ENCODE measurements at regions not wholly inside any gene's neighbourhood (a gene's known extent, or its start where the extent isn't known, plus 50 kb on each side); places are given as distances from the start of the nearest gene placed in this dataset.

- H3K9ac ChIP-seq (ENCODE audit: low read length): no peak overlapping the region
- no peak overlapping the region for H3K27ac ChIP-seq (ENCODE audit: low read depth, low read length)
- no peaks in the 10 kb centered on the region for H3K4me1 ChIP-seq (ENCODE audit: control insufficient read depth, insufficient read depth, low read length)
- H3K27me3 ChIP-seq (ENCODE audit: control insufficient read depth, insufficient read depth, low read length): no peaks in the 10 kb centered on the region
- H3K4me3 ChIP-seq (ENCODE audit: low read depth, low read length): no peak overlapping the region
- no peaks in the 10 kb centered on the region for H3K9me3 ChIP-seq (ENCODE audit: control insufficient read depth, insufficient read depth, low read depth, low read length)
- H3K36me3 ChIP-seq (ENCODE audit: control insufficient read depth, insufficient read depth, low read length): no peaks in the 10 kb centered on the region
Measured at GRCh38 chr21:15183813-15184257, 119.0 kb upstream of the NRIP1 start.

DNA sequence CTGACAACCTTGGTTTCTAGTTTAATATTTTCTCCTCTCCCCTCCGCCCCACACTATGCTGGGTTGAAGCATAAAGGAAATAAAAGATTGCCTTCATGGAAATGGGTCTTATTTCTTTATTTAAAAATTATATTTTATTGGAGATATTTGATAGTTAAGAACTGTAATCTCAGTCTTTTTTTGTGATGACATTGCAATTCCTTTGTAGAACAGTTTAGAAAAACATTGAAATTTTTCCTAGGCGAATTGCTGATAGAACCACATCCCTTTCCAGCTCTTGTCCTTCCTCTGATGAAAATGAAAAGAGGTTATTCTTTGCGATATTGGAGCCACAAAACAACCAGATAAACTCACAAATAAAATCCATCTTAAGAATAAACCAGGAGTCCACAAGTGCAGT lies 125.6 kb upstream of the NRIP1 start:
- no peaks in the 10 kb centered on the region for H3K4me1 ChIP-seq (ENCODE audit: control insufficient read depth, insufficient read depth, low read length)
- H3K27me3 ChIP-seq (ENCODE audit: control insufficient read depth, insufficient read depth, low read length): no peaks in the 10 kb centered on the region
- H3K36me3 ChIP-seq (ENCODE audit: control insufficient read depth, insufficient read depth, low read length): no peaks in the 10 kb centered on the region
- no peak overlapping the region for H3K27ac ChIP-seq (ENCODE audit: low read depth, low read length)
- H3K4me3 ChIP-seq (ENCODE audit: low read depth, low read length): no peak overlapping the region
- H3K9me3 ChIP-seq (ENCODE audit: control insufficient read depth, insufficient read depth, low read depth, low read length): no peaks in the 10 kb centered on the region
- no peak overlapping the region for H3K9ac ChIP-seq (ENCODE audit: low read length)

DNA sequence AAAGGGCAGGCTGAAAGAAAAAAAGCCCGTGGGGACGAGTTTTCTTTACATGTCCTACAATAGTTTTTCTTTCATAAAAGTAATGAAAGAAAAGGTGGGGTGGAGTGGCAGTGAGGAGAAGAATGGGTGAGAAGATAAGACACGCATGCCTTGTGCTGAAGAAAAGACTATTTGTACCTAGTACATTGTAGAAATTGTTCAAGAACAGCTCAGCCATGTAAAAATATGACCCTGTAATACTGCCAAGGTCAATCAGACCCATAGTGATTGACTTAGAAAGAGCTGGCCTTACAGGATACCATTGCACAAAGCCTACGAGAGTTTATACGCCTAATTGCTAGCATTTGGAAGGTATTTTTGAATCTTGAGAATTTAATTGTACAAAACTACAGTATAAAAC lies 126.0 kb upstream of the NRIP1 start:
- no peaks in the 10 kb centered on the region for H3K27me3 ChIP-seq (ENCODE audit: control insufficient read depth, insufficient read depth, low read length)
- no peaks in the 10 kb centered on the region for H3K4me1 ChIP-seq (ENCODE audit: control insufficient read depth, insufficient read depth, low read length)
- H3K4me3 ChIP-seq (ENCODE audit: low read depth, low read length): no peak overlapping the region
- no peaks in the 10 kb centered on the region for H3K9me3 ChIP-seq (ENCODE audit: control insufficient read depth, insufficient read depth, low read depth, low read length)
- H3K36me3 ChIP-seq (ENCODE audit: control insufficient read depth, insufficient read depth, low read length): no peaks in the 10 kb centered on the region
- H3K9ac ChIP-seq (ENCODE audit: low read length): no peak overlapping the region
- no peak overlapping the region for H3K27ac ChIP-seq (ENCODE audit: low read depth, low read length)

DNA sequence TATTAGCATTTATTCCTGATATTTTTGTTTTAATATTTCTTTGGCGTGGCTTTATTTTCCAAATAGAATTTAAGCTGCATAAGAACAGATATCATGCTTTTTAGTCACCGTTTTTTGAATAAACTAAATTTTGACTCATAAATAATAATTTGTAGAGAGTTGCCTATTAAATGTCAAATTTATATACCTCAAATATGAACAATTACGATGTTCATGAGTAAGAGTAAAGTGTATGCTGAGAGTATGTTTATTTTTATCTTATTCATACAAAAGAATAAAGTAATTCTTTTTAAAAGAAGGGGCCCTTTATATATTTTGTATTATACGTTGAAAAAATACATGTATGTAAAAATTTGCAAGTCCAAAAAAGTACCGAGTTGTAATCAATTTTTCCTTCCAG lies 126.5 kb upstream of the NRIP1 start:
- Histone ChIP-seq H3K9ac (ENCODE audit: low read length) (no peak overlapping the region), H3K4me3 (ENCODE audit: low read depth, low read length) (no peak overlapping the region), H3K27me3 (ENCODE audit: control insufficient read depth, insufficient read depth, low read length) (no peaks in the 10 kb centered on the region), H3K27ac (ENCODE audit: low read depth, low read length) (no peak overlapping the region), H3K4me1 (ENCODE audit: control insufficient read depth, insufficient read depth, low read length) (no peaks in the 10 kb centered on the region), H3K36me3 (ENCODE audit: control insufficient read depth, insufficient read depth, low read length) (no peaks in the 10 kb centered on the region), H3K9me3 (ENCODE audit: control insufficient read depth, insufficient read depth, low read depth, low read length) (no peaks in the 10 kb centered on the region)

DNA sequence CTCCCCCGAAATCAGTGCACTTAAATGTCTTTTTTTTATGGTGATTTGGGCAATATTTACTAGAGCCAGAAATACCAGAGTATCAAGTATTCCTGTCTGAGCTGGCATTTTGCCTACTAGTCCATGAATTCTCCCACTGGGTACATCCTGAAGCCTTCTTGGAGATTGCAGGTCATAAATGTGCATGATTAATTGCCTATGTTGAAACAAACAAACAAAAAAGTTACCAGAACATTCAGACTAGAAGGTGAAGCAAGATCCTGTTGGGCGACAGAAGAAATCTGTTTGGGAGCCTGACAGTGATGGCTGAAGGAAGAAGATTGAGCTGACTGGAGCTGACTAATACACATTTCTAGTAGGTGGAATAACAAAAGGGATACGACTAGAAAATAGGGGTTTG lies 127.4 kb upstream of the NRIP1 start:
- no peaks in the 10 kb centered on the region for H3K4me1 ChIP-seq (ENCODE audit: control insufficient read depth, insufficient read depth, low read length)
- no peaks in the 10 kb centered on the region for H3K9me3 ChIP-seq (ENCODE audit: control insufficient read depth, insufficient read depth, low read depth, low read length)
- no peaks in the 10 kb centered on the region for H3K36me3 ChIP-seq (ENCODE audit: control insufficient read depth, insufficient read depth, low read length)
- no peak overlapping the region for H3K9ac ChIP-seq (ENCODE audit: low read length)
- H3K27me3 ChIP-seq (ENCODE audit: control insufficient read depth, insufficient read depth, low read length): no peaks in the 10 kb centered on the region
- H3K4me3 ChIP-seq (ENCODE audit: low read depth, low read length): no peak overlapping the region
- H3K27ac ChIP-seq (ENCODE audit: low read depth, low read length): no peak overlapping the region

GRCh38 chr21:15193937-15194336 lies 129.1 kb upstream of the NRIP1 start:
- H3K4me3 ChIP-seq (ENCODE audit: low read depth, low read length): no peak overlapping the region
- no peaks in the 10 kb centered on the region for H3K36me3 ChIP-seq (ENCODE audit: control insufficient read depth, insufficient read depth, low read length)
- H3K9ac ChIP-seq (ENCODE audit: low read length): no peak overlapping the region
- no peaks in the 10 kb centered on the region for H3K9me3 ChIP-seq (ENCODE audit: control insufficient read depth, insufficient read depth, low read depth, low read length)
- no peaks in the 10 kb centered on the region for H3K27me3 ChIP-seq (ENCODE audit: control insufficient read depth, insufficient read depth, low read length)
- no peaks in the 10 kb centered on the region for H3K4me1 ChIP-seq (ENCODE audit: control insufficient read depth, insufficient read depth, low read length)
- no peak overlapping the region for H3K27ac ChIP-seq (ENCODE audit: low read depth, low read length)

GRCh38 chr21:15195104-15195503 lies 130.3 kb upstream of the NRIP1 start:
- H3K4me1 ChIP-seq (ENCODE audit: control insufficient read depth, insufficient read depth, low read length): peaks cover 9% of the 10 kb centered on the region
- H3K4me3 ChIP-seq (ENCODE audit: low read depth, low read length): no peak overlapping the region
- H3K9me3 ChIP-seq (ENCODE audit: control insufficient read depth, insufficient read depth, low read depth, low read length): no peaks in the 10 kb centered on the region
- no peak overlapping the region for H3K9ac ChIP-seq (ENCODE audit: low read length)
- no peak overlapping the region for H3K27ac ChIP-seq (ENCODE audit: low read depth, low read length)
- no peaks in the 10 kb centered on the region for H3K27me3 ChIP-seq (ENCODE audit: control insufficient read depth, insufficient read depth, low read length)
- no peaks in the 10 kb centered on the region for H3K36me3 ChIP-seq (ENCODE audit: control insufficient read depth, insufficient read depth, low read length)

GRCh38 chr21:15195768-15196167 lies 131.0 kb upstream of the NRIP1 start:
- H3K27ac ChIP-seq (ENCODE audit: low read depth, low read length): no peak overlapping the region
- H3K9ac ChIP-seq (ENCODE audit: low read length): no peak overlapping the region
- H3K4me1 ChIP-seq (ENCODE audit: control insufficient read depth, insufficient read depth, low read length): peaks cover 9% of the 10 kb centered on the region
- no peaks in the 10 kb centered on the region for H3K27me3 ChIP-seq (ENCODE audit: control insufficient read depth, insufficient read depth, low read length)
- H3K36me3 ChIP-seq (ENCODE audit: control insufficient read depth, insufficient read depth, low read length): no peaks in the 10 kb centered on the region
- H3K4me3 ChIP-seq (ENCODE audit: low read depth, low read length): no peak overlapping the region
- no peaks in the 10 kb centered on the region for H3K9me3 ChIP-seq (ENCODE audit: control insufficient read depth, insufficient read depth, low read depth, low read length)

DNA sequence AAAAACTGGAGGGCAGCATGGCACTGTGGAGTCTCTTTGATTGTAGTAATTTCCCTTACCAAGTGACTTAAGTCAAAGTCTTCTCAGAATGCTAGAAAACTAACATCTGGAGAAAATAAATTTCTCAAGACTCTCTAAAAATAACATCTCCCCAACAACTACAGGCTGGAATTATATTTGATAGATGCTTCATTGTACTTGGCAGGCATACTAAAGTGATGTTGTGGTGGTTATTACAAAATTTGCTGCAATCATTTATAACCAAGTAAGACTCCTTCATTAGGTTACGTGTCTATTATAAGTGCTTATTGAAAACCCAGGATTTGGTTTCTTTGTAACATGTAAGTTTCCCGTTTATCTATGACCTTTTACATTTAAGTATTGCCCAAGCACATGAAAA lies 132.9 kb upstream of the NRIP1 start:
- H3K27ac ChIP-seq (ENCODE audit: low read depth, low read length): no peak overlapping the region

GRCh38 chr21:15199414-15200383 lies 134.9 kb upstream of the NRIP1 start:
- H3K4me1 ChIP-seq (ENCODE audit: control insufficient read depth, insufficient read depth, low read length): peaks cover 9% of the 10 kb centered on the region
- H3K9me3 ChIP-seq (ENCODE audit: control insufficient read depth, insufficient read depth, low read depth, low read length): no peaks in the 10 kb centered on the region
- H3K4me3 ChIP-seq (ENCODE audit: low read depth, low read length): no peak overlapping the region
- no peak overlapping the region for H3K9ac ChIP-seq (ENCODE audit: low read length)
- no peaks in the 10 kb centered on the region for H3K27me3 ChIP-seq (ENCODE audit: control insufficient read depth, insufficient read depth, low read length)
- H3K27ac ChIP-seq (ENCODE audit: low read depth, low read length): no peak overlapping the region
- H3K36me3 ChIP-seq (ENCODE audit: control insufficient read depth, insufficient read depth, low read length): no peaks in the 10 kb centered on the region

More for the DNA sequence above, 132.9 kb upstream of the NRIP1 start:
- no peaks in the 10 kb centered on the region for H3K9me3 ChIP-seq (ENCODE audit: control insufficient read depth, insufficient read depth, low read depth, low read length)
- no peaks in the 10 kb centered on the region for H3K27me3 ChIP-seq (ENCODE audit: control insufficient read depth, insufficient read depth, low read length)
- no peak overlapping the region for H3K4me3 ChIP-seq (ENCODE audit: low read depth, low read length)
- no peak overlapping the region for H3K9ac ChIP-seq (ENCODE audit: low read length)
- H3K4me1 ChIP-seq (ENCODE audit: control insufficient read depth, insufficient read depth, low read length): peaks cover 9% of the 10 kb centered on the region
- no peaks in the 10 kb centered on the region for H3K36me3 ChIP-seq (ENCODE audit: control insufficient read depth, insufficient read depth, low read length)

- H3K9ac ChIP-seq (ENCODE audit: low read length): no peak overlapping the region
- H3K4me3 ChIP-seq (ENCODE audit: low read depth, low read length): no peak overlapping the region
- H3K4me1 ChIP-seq (ENCODE audit: control insufficient read depth, insufficient read depth, low read length): peaks cover 9% of the 10 kb centered on the region
- H3K36me3 ChIP-seq (ENCODE audit: control insufficient read depth, insufficient read depth, low read length): no peaks in the 10 kb centered on the region
- no peaks in the 10 kb centered on the region for H3K9me3 ChIP-seq (ENCODE audit: control insufficient read depth, insufficient read depth, low read depth, low read length)
- H3K27me3 ChIP-seq (ENCODE audit: control insufficient read depth, insufficient read depth, low read length): no peaks in the 10 kb centered on the region
- no peak overlapping the region for H3K27ac ChIP-seq (ENCODE audit: low read depth, low read length)
Measured at GRCh38 chr21:15203740-15204139, 138.9 kb upstream of the NRIP1 start.
